Panc1 (cell line): ENCODE measurements at regions not wholly inside any gene's neighbourhood (a gene's known extent, or its start where the extent isn't known, plus 50 kb on each side); places are given as distances from the start of the nearest gene placed in this dataset.

Experiments used
- ATAC-seq: fragments of 200-7000 bp; cut with Tn5 transposase; 2 replicates; pipeline ENCODE4 v1.9.1; 2020; ENCODE audit warnings: mild to moderate bottlenecking, moderate library complexity
- BruUV-seq: library from RNA; stranded (reverse); fragments of 400-500 nt; replicated peaks from 2 replicates; lab custom pipeline; 2021; lab: Mats Ljungman, UMichigan
- CTCF ChIA-PET: fragments of 300-600 bp; sonication (Branson Sonifier 250); formaldehyde crosslinking; loops from one replicate; lab custom pipeline; 2022; ENCODE audit warnings: antibody characterized with exemption; lab: Charles Lee
- POLR2A ChIA-PET: fragments of 300-600 bp; sonication (Branson Sonifier 250); formaldehyde crosslinking; loops from one replicate; lab custom pipeline; 2022; ENCODE audit warnings: antibody characterized with exemption; lab: Charles Lee
- DNase-seq: peaks from one replicate; pipeline ENCODE4 v3.0.0-alpha.2; 2010; ENCODE audit warnings: low read depth, low spot score
- H3K27ac ChIP-seq: 2 replicates; pipeline ENCODE4 v1.5.1; 2011; ENCODE audit warnings: mild to moderate bottlenecking, low read length, inconsistent platforms
- H3K27me3 ChIP-seq: fragments of 200-500 bp; sonication (Bioruptor generic); 2 replicates; pipeline ENCODE4 v1.6.0; 2014; ENCODE audit warnings: low read length, inconsistent platforms; ENCODE audit not compliant: control insufficient read depth, insufficient read depth
- H3K36me3 ChIP-seq: fragments of 200-500 bp; sonication (Bioruptor generic); 2 replicates; pipeline ENCODE4 v1.5.1; 2014; ENCODE audit warnings: inconsistent platforms, mild to moderate bottlenecking, low read length, moderate library complexity; ENCODE audit not compliant: control insufficient read depth, insufficient read depth
- H3K4me1 ChIP-seq: 2 replicates; pipeline ENCODE4 v1.5.1; 2011; ENCODE audit warnings: inconsistent platforms, mild to moderate bottlenecking, low read length, moderate library complexity; ENCODE audit not compliant: control insufficient read depth, insufficient read depth
- H3K4me3 ChIP-seq, 2 experiments: 2 replicates each; pipeline ENCODE4 v1.5.1; 2011 to 2012; ENCODE audit warnings: low read depth in 2 of 2, low read length in 2 of 2, mild to moderate bottlenecking in 2 of 2, inconsistent platforms in 1 of 2, moderate library complexity in 1 of 2
- H3K9me3 ChIP-seq: fragments of 200-500 bp; sonication (Bioruptor generic); 2 replicates; pipeline ENCODE4 v1.5.1; 2014; ENCODE audit warnings: low read depth, mild to moderate bottlenecking, inconsistent platforms, low read length, moderate library complexity; ENCODE audit not compliant: control insufficient read depth, insufficient read depth
- CTCF ChIP-seq: fragments of 450-650 bp; IDR thresholded peaks from 2 replicates; pipeline ENCODE4 v1.5.1; 2017; ENCODE audit warnings: mild to moderate bottlenecking
- POLR2AphosphoS5 ChIP-seq: IDR thresholded peaks from 2 replicates; pipeline ENCODE4 v1.6.1; 2012; ENCODE audit warnings: mild to moderate bottlenecking, low read depth, low read length, moderate library complexity
- SIN3A ChIP-seq: IDR thresholded peaks from 2 replicates; pipeline ENCODE4 v1.6.1; 2012; ENCODE audit warnings: low read depth, mild to moderate bottlenecking, low read length, moderate library complexity, borderline replicate concordance; ENCODE audit not compliant: insufficient read depth
- TCF7L2 ChIP-seq: IDR thresholded peaks from 2 replicates; pipeline ENCODE4 v1.6.1; 2011; ENCODE audit warnings: mild to moderate bottlenecking, low read depth, low read length, inconsistent platforms
- in situ Hi-C: cut with HindIII; loops from 2 replicates; pipeline ENCODE4 v1.10.0; 2016; ENCODE audit warnings: low sequenced_read_pairs, low pct_unique_long_range_greater_than_20kb
- intact Hi-C: fragments of 100-400 bp; cut with micrococcal nuclease; formaldehyde crosslinking; loops from one replicate; pipeline ENCODE4 v1.10.0; 2022; ENCODE audit not compliant: unreplicated experiment
- TF ChIP-seq, protein P1 (sequence below), 2 experiments: IDR thresholded peaks; 2 replicates each; pipeline ENCODE4 v1.6.1; 2011 to 2012; ENCODE audit warnings: low read depth in 2 of 2, control low read depth in 1 of 2, low read length in 1 of 2, mild to moderate bottlenecking in 1 of 2, moderate library complexity in 1 of 2; ENCODE audit not compliant: insufficient read depth in 1 of 2

DNA sequence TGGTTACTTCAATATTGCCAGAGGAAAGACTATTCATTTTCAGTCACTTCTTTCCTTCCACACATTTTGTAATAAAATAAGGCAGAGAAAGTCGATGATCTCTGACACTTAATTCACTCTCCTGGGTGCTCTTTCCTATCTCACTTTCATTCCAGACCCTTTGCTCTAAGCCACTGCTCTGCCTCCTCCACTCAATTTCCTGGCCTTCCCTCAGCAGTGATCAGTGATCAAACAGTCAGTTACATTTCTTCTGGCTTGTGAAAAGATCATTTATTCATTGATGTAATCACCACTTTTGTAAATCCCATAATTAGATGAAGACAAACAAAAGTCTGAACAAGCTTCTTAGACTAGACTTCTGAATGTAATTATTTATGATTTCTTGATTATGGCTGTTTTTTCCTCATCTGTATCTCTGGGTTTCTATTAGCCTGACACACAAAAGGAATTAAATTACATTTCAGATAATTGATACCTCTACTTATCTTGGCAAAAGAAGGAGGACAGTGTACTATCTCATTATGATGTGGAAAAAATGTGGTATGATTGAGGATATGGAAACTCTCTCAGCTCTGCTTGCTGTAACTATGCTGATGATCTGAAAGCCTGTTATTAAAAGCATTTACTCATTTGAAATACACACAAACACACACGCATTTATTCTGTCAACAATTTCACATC, 1102.3 kb downstream of the GRM8 start:
- H3K36me3 ChIP-seq: no peaks in the 10 kb centered on the region
- ChIA-PET POLR2A (no interaction called here), CTCF (no interaction called here)
- DNase-seq (no peak), ATAC-seq (no peak)
- intact Hi-C loops: loop anchor here (10.0 kb wide), 1 partner anchor 1184 kb away; no protein-coding TSS in a partner anchor
- no peaks in the 10 kb centered on the region for H3K27me3 ChIP-seq
- no peak overlapping the region for H3K4me3 ChIP-seq
- H3K27ac ChIP-seq: no peak overlapping the region
- BruUV-seq: no TSS peak
- TF ChIP-seq TCF7L2 (no peak), CTCF (no peak)
- no peaks in the 10 kb centered on the region for H3K4me1 ChIP-seq
- in situ Hi-C loops: no loop called here
- H3K9me3 ChIP-seq: no peaks in the 10 kb centered on the region

GRCh38 chr7:126140858-126141466, 1111.8 kb downstream of the GRM8 start:
- ChIA-PET POLR2A (no interaction called here), CTCF (no interaction called here)
- no TSS peak for BruUV-seq
- H3K36me3 ChIP-seq: no peaks in the 10 kb centered on the region
- TF ChIP-seq, protein P1, sequence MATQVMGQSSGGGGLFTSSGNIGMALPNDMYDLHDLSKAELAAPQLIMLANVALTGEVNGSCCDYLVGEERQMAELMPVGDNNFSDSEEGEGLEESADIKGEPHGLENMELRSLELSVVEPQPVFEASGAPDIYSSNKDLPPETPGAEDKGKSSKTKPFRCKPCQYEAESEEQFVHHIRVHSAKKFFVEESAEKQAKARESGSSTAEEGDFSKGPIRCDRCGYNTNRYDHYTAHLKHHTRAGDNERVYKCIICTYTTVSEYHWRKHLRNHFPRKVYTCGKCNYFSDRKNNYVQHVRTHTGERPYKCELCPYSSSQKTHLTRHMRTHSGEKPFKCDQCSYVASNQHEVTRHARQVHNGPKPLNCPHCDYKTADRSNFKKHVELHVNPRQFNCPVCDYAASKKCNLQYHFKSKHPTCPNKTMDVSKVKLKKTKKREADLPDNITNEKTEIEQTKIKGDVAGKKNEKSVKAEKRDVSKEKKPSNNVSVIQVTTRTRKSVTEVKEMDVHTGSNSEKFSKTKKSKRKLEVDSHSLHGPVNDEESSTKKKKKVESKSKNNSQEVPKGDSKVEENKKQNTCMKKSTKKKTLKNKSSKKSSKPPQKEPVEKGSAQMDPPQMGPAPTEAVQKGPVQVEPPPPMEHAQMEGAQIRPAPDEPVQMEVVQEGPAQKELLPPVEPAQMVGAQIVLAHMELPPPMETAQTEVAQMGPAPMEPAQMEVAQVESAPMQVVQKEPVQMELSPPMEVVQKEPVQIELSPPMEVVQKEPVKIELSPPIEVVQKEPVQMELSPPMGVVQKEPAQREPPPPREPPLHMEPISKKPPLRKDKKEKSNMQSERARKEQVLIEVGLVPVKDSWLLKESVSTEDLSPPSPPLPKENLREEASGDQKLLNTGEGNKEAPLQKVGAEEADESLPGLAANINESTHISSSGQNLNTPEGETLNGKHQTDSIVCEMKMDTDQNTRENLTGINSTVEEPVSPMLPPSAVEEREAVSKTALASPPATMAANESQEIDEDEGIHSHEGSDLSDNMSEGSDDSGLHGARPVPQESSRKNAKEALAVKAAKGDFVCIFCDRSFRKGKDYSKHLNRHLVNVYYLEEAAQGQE (IDR thresholded peaks at IDR 0.05; ENCODE audit: insufficient read depth in 1 of 2, low read depth in 2 of 2, low read length in 1 of 2): no peak
- no peak for TF ChIP-seq TCF7L2
- no peak for TF ChIP-seq POLR2AphosphoS5
- TF ChIP-seq CTCF: no peak
- no peak for TF ChIP-seq SIN3A
- H3K9me3 ChIP-seq: no peaks in the 10 kb centered on the region
- ATAC-seq (no peak), DNase-seq (no peak)
- no peak overlapping the region for H3K27ac ChIP-seq
- H3K4me3 ChIP-seq: no peak overlapping the region
- intact Hi-C loops (no loop called here), in situ Hi-C loops (no loop called here)
- H3K4me1 ChIP-seq: no peaks in the 10 kb centered on the region
- no peaks in the 10 kb centered on the region for H3K27me3 ChIP-seq
